ENCODE measurements at regions not wholly inside any gene's neighbourhood (a gene's known extent, or its start where the extent isn't known, plus 50 kb on each side); places are given as distances from the start of the nearest gene placed in this dataset.

DNA sequence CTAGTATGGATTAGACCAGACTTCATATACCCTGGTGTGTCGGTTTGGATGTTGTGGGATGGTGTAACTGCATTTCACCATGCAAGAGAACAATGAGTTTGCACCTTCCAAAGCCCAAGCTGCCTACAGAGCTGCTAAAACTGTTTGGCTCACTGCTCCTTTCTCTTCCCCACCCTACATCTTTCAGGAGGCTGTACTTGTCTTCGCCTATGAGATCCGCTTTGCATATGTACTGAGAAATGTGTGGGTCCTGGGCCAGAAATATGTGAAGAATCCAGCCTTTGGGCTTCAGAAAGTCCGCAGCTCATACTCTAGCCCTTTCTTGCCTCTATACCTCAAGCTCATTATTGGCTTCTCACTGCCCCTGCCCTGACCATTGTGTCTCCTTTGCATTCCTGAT, 1060.0 kb downstream of the NTRK3 start:
- TF ChIP-seq, protein P1, sequence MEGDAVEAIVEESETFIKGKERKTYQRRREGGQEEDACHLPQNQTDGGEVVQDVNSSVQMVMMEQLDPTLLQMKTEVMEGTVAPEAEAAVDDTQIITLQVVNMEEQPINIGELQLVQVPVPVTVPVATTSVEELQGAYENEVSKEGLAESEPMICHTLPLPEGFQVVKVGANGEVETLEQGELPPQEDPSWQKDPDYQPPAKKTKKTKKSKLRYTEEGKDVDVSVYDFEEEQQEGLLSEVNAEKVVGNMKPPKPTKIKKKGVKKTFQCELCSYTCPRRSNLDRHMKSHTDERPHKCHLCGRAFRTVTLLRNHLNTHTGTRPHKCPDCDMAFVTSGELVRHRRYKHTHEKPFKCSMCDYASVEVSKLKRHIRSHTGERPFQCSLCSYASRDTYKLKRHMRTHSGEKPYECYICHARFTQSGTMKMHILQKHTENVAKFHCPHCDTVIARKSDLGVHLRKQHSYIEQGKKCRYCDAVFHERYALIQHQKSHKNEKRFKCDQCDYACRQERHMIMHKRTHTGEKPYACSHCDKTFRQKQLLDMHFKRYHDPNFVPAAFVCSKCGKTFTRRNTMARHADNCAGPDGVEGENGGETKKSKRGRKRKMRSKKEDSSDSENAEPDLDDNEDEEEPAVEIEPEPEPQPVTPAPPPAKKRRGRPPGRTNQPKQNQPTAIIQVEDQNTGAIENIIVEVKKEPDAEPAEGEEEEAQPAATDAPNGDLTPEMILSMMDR (IDR thresholded peaks at IDR 0.05; ENCODE audit: insufficient read depth, low read length), result no peak
- no peak for TF ChIP-seq POLR2AphosphoS5 (IDR thresholded peaks at IDR 0.05; ENCODE audit: low read depth)
- TF ChIP-seq, protein P2, sequence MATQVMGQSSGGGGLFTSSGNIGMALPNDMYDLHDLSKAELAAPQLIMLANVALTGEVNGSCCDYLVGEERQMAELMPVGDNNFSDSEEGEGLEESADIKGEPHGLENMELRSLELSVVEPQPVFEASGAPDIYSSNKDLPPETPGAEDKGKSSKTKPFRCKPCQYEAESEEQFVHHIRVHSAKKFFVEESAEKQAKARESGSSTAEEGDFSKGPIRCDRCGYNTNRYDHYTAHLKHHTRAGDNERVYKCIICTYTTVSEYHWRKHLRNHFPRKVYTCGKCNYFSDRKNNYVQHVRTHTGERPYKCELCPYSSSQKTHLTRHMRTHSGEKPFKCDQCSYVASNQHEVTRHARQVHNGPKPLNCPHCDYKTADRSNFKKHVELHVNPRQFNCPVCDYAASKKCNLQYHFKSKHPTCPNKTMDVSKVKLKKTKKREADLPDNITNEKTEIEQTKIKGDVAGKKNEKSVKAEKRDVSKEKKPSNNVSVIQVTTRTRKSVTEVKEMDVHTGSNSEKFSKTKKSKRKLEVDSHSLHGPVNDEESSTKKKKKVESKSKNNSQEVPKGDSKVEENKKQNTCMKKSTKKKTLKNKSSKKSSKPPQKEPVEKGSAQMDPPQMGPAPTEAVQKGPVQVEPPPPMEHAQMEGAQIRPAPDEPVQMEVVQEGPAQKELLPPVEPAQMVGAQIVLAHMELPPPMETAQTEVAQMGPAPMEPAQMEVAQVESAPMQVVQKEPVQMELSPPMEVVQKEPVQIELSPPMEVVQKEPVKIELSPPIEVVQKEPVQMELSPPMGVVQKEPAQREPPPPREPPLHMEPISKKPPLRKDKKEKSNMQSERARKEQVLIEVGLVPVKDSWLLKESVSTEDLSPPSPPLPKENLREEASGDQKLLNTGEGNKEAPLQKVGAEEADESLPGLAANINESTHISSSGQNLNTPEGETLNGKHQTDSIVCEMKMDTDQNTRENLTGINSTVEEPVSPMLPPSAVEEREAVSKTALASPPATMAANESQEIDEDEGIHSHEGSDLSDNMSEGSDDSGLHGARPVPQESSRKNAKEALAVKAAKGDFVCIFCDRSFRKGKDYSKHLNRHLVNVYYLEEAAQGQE (IDR thresholded peaks at IDR 0.05; ENCODE audit: insufficient replicate concordance, low read depth), result no peak

All from HL-60 (cell line).